Mesenchymal stem cell (in vitro differentiated cells and primary cell): ENCODE measurements at regions not wholly inside any gene's neighbourhood (a gene's known extent, or its start where the extent isn't known, plus 50 kb on each side); places are given as distances from the start of the nearest gene placed in this dataset.

Source experiments
- DNase-seq: peaks from one replicate; pipeline ENCODE4 v3.0.0-alpha.2; 2013
- H2AFZ ChIP-seq: one replicate; pipeline ENCODE4 v1.6.1; 2013; ENCODE audit warnings: low read depth, mild to moderate bottlenecking, control low read depth, inconsistent platforms, low read length, moderate library complexity
- H2AK5ac ChIP-seq: 2 replicates; pipeline ENCODE4 v1.6.1; 2013; ENCODE audit warnings: low read length, moderate library complexity, mild to moderate bottlenecking, inconsistent platforms; ENCODE audit not compliant: severe bottlenecking
- H2BK120ac ChIP-seq: one replicate; pipeline ENCODE4 v1.6.1; 2013; ENCODE audit warnings: low read depth, mild to moderate bottlenecking, inconsistent platforms, low read length, moderate library complexity
- H2BK12ac ChIP-seq, 2 experiments: one replicate each; pipeline ENCODE4 v1.6.1; 2013; ENCODE audit warnings: inconsistent platforms in 2 of 2, low read length in 2 of 2, mild to moderate bottlenecking in 2 of 2, moderate library complexity in 2 of 2, control low read depth in 1 of 2
- H2BK15ac ChIP-seq: one replicate; pipeline ENCODE4 v1.6.1; 2013; ENCODE audit warnings: mild to moderate bottlenecking, low read depth, inconsistent platforms; ENCODE audit not compliant: poor library complexity, severe bottlenecking
- H2BK5ac ChIP-seq: 2 replicates; pipeline ENCODE4 v1.6.1; 2013; ENCODE audit warnings: low read depth, mild to moderate bottlenecking, low read length, control low read depth, inconsistent platforms; ENCODE audit not compliant: poor library complexity, severe bottlenecking
- H3K14ac ChIP-seq, 2 experiments: one replicate each; pipeline ENCODE4 v1.6.1; 2013; ENCODE audit warnings: inconsistent platforms in 2 of 2, low read length in 2 of 2, control low read depth in 1 of 2, mild to moderate bottlenecking in 1 of 2, moderate library complexity in 1 of 2
- H3K18ac ChIP-seq, 2 experiments: one replicate each; pipeline ENCODE4 v1.6.1; 2013; ENCODE audit warnings: inconsistent platforms in 2 of 2, low read length in 2 of 2, control low read depth in 1 of 2, low read depth in 1 of 2, mild to moderate bottlenecking in 1 of 2
- H3K23ac ChIP-seq, 2 experiments: one replicate each; pipeline ENCODE4 v1.6.1; 2013; ENCODE audit warnings: inconsistent platforms in 2 of 2, low read length in 2 of 2, mild to moderate bottlenecking in 2 of 2, moderate library complexity in 2 of 2, control low read depth in 1 of 2
- H3K27ac ChIP-seq: 2 replicates; pipeline ENCODE4 v1.5.1; 2013; ENCODE audit warnings: mild to moderate bottlenecking, moderate library complexity, low read length, control low read depth, inconsistent platforms; ENCODE audit not compliant: poor library complexity, severe bottlenecking
- H3K27me3 ChIP-seq, 2 experiments: 2 replicates each; pipeline versions ENCODE4 v1.6.1 to v1.7.0; 2013; ENCODE audit warnings: low read length in 2 of 2, mild to moderate bottlenecking in 2 of 2, moderate library complexity in 2 of 2, control low read depth in 1 of 2, inconsistent platforms in 1 of 2; ENCODE audit not compliant: control insufficient read depth in 1 of 2, insufficient read depth in 1 of 2
- H3K36me3 ChIP-seq, 2 experiments: 2 replicates each; pipeline versions ENCODE4 v1.6.1 to v1.7.0; 2013; ENCODE audit warnings: low read length in 2 of 2, control low read depth in 1 of 2, inconsistent platforms in 1 of 2, low read depth in 1 of 2, mild to moderate bottlenecking in 1 of 2; ENCODE audit not compliant: insufficient read depth in 2 of 2, control insufficient read depth in 1 of 2
- H3K4ac ChIP-seq, 2 experiments: one replicate each; pipeline ENCODE4 v1.6.1; 2013; ENCODE audit warnings: inconsistent platforms in 2 of 2, low read length in 2 of 2, mild to moderate bottlenecking in 2 of 2, moderate library complexity in 2 of 2, control low read depth in 1 of 2, low read depth in 1 of 2
- H3K4me1 ChIP-seq: 2 replicates; pipeline ENCODE4 v1.6.1; 2013; ENCODE audit warnings: low read depth, low read length, control low read depth; ENCODE audit not compliant: control insufficient read depth, insufficient read depth
- H3K4me2 ChIP-seq: 2 replicates; pipeline ENCODE4 v1.6.1; 2013; ENCODE audit warnings: low read length, mild to moderate bottlenecking, inconsistent platforms; ENCODE audit not compliant: poor library complexity, severe bottlenecking
- H3K4me3 ChIP-seq, 2 experiments: 2 replicates each; pipeline versions ENCODE4 v1.5.1 to v1.7.0; 2013; ENCODE audit warnings: low read length in 2 of 2, mild to moderate bottlenecking in 2 of 2, control low read depth in 1 of 2, low read depth in 1 of 2; ENCODE audit not compliant: insufficient read depth in 1 of 2
- H3K79me1 ChIP-seq: replicated peaks from 2 replicates; pipeline ENCODE4 v1.6.1; 2013; ENCODE audit warnings: mild to moderate bottlenecking, control low read depth, low read length, inconsistent platforms; ENCODE audit not compliant: poor library complexity, severe bottlenecking
- H3K9ac ChIP-seq: 2 replicates; pipeline ENCODE4 v1.7.0; 2013; ENCODE audit warnings: mild to moderate bottlenecking, low read length, moderate library complexity
- H3K9me3 ChIP-seq: 2 replicates; pipeline ENCODE4 v1.7.0; 2013; ENCODE audit warnings: mild to moderate bottlenecking, low read length; ENCODE audit not compliant: control insufficient read depth
- H4K8ac ChIP-seq: one replicate; pipeline ENCODE4 v1.6.1; 2013; ENCODE audit warnings: inconsistent platforms, mild to moderate bottlenecking, low read length, moderate library complexity
- H4K91ac ChIP-seq: one replicate; pipeline ENCODE4 v1.6.1; 2013; ENCODE audit warnings: mild to moderate bottlenecking, low read length, inconsistent platforms
- WGBS: methylation state at CpG from one replicate; pipeline ENCODE4 v1.1.7; 2013; ENCODE audit warnings: mixed read lengths; 5-methylcytosine and 5-hydroxymethylcytosine counted together

DNA sequence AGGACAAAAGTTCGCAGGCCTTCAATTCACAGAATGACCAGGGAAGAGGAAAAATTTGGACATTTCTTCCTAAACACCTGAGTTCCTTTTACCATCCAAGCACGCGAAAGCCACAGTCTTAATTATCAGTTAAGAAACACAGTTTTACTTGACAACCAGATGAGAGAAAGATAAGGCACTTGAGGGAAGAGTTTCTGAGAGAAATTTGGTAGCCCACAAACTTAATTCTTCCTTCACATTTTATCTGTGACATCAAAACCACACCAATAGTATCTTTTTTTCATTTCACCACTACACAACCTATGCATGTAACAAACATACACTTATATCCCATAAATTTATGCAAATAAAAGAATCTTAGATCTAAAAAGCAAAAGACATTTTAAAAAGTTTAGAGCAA is 326.6 kb downstream of the MZT1 start:
- WGBS, result 100% methylated on average over 1 of the region's 3 CpGs
- no peaks in the 10 kb centered on the region for H3K4me1 ChIP-seq
- no peak overlapping the region for H2BK5ac ChIP-seq
- H2AK5ac ChIP-seq, result no peak overlapping the region
- H2BK12ac ChIP-seq, result no peak overlapping the region
- no peak overlapping the region for H2AFZ ChIP-seq
- H3K14ac ChIP-seq, result no peak overlapping the region
- H3K27me3 ChIP-seq, result no peaks in the 10 kb centered on the region
- H3K4me2 ChIP-seq, result no peak overlapping the region
- H3K27ac ChIP-seq, result no peak overlapping the region
- H2BK15ac ChIP-seq, result no peak overlapping the region
- no peak overlapping the region for H2BK120ac ChIP-seq
- DNase-seq, result no peak
- H3K9ac ChIP-seq, result no peak overlapping the region
- H3K79me1 ChIP-seq, result no peaks in the 10 kb centered on the region
- H4K8ac ChIP-seq, result no peak overlapping the region
- no peak overlapping the region for H3K23ac ChIP-seq
- no peak overlapping the region for H3K4ac ChIP-seq
- no peaks in the 10 kb centered on the region for H3K9me3 ChIP-seq
- no peak overlapping the region for H4K91ac ChIP-seq
- H3K4me3 ChIP-seq, result no peak overlapping the region
- no peak overlapping the region for H3K18ac ChIP-seq
- no peaks in the 10 kb centered on the region for H3K36me3 ChIP-seq

DNA sequence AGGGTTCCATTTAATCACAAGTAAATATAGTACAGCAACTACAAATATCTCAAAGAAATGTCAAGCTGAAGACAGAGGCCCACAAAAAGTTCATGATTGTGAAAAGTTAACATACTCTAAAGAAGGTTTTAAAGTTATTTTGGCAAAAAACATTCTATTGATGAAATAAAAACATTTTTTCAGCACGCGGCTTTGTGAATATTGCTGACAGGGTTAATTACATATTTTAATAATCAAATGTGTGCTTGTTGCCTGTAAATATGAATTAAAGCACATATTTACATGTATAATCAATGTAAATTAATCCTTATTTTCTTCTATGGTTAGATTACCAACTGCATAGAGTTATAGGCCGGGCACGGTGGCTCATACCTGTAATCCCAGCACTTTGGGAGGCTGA is 328.1 kb downstream of the MZT1 start:
- Histone ChIP-seq H2BK5ac (no peak overlapping the region), H2AK5ac (no peak overlapping the region), H4K8ac (no peak overlapping the region), H3K9me3 (no peaks in the 10 kb centered on the region), H3K4ac (no peak overlapping the region), H3K4me3 (no peak overlapping the region), H4K91ac (no peak overlapping the region), H2AFZ (no peak overlapping the region), H3K18ac (no peak overlapping the region), H2BK120ac (no peak overlapping the region), H3K4me2 (no peak overlapping the region), H3K79me1 (no peaks in the 10 kb centered on the region), H2BK12ac (no peak overlapping the region), H3K23ac (no peak overlapping the region), H3K27ac (no peak overlapping the region), H3K9ac (no peak overlapping the region), H3K14ac (no peak overlapping the region), H2BK15ac (no peak overlapping the region), H3K4me1 (no peaks in the 10 kb centered on the region), H3K36me3 (no peaks in the 10 kb centered on the region), H3K27me3 (no peaks in the 10 kb centered on the region)
- no peak for DNase-seq
- WGBS, result no CpG with 5 or more reads among the region's 4 CpGs

- H4K8ac ChIP-seq, result no peak overlapping the region
- H2AFZ ChIP-seq, result no peak overlapping the region
- no peak overlapping the region for H3K4ac ChIP-seq
- no peaks in the 10 kb centered on the region for H3K27me3 ChIP-seq
- H3K23ac ChIP-seq, result no peak overlapping the region
- H2BK15ac ChIP-seq, result no peak overlapping the region
- no peaks in the 10 kb centered on the region for H3K4me1 ChIP-seq
- H3K4me3 ChIP-seq, result no peak overlapping the region
- H4K91ac ChIP-seq, result no peak overlapping the region
- no peak overlapping the region for H2AK5ac ChIP-seq
- no peak for DNase-seq
- no peak overlapping the region for H2BK12ac ChIP-seq
- H3K27ac ChIP-seq, result no peak overlapping the region
- H2BK5ac ChIP-seq, result no peak overlapping the region
- no peaks in the 10 kb centered on the region for H3K9me3 ChIP-seq
- no peak overlapping the region for H2BK120ac ChIP-seq
- no peak overlapping the region for H3K9ac ChIP-seq
- no peaks in the 10 kb centered on the region for H3K79me1 ChIP-seq
- no CpG with 5 or more reads among the region's 1 CpG for WGBS
- no peaks in the 10 kb centered on the region for H3K36me3 ChIP-seq
- H3K4me2 ChIP-seq, result no peak overlapping the region
- no peak overlapping the region for H3K18ac ChIP-seq
- H3K14ac ChIP-seq, result no peak overlapping the region
Measured at GRCh38 chr13:72397265-72397664, 330.2 kb downstream of the MZT1 start.

GRCh38 chr13:72390909-72391308 is 336.5 kb downstream of the MZT1 start:
- Histone ChIP-seq H3K4ac (no peak overlapping the region), H3K14ac (no peak overlapping the region), H3K27ac (no peak overlapping the region), H3K9ac (no peak overlapping the region), H3K4me1 (no peaks in the 10 kb centered on the region), H2BK12ac (no peak overlapping the region), H3K18ac (no peak overlapping the region), H3K36me3 (no peaks in the 10 kb centered on the region), H2AFZ (no peak overlapping the region), H3K4me3 (no peak overlapping the region), H2BK120ac (no peak overlapping the region), H3K23ac (no peak overlapping the region), H2BK5ac (no peak overlapping the region), H3K79me1 (no peaks in the 10 kb centered on the region), H3K9me3 (no peaks in the 10 kb centered on the region), H2AK5ac (no peak overlapping the region), H4K91ac (no peak overlapping the region), H3K4me2 (no peak overlapping the region), H4K8ac (no peak overlapping the region), H3K27me3 (no peaks in the 10 kb centered on the region), H2BK15ac (no peak overlapping the region)
- WGBS, result 97% methylated on average over 4 of the region's 4 CpGs
- DNase-seq, result no peak
